Lower lobe of right lung (tissue), 2 donors: ENCODE measurements at regions not wholly inside any gene's neighbourhood (a gene's known extent, or its start where the extent isn't known, plus 50 kb on each side); places are given as distances from the start of the nearest gene placed in this dataset.
"Not testable (repeated sequence)": the region's sequence is repeated elsewhere in the genome, so short reads cannot be mapped to it uniquely, and the experiment has no call there.

ENCODE experiments used
- ATAC-seq, 2 donors: fragments of 200-7000 bp; cut with Tn5 transposase; one replicate each; pipeline ENCODE4 v1.9.1; 2020 to 2022; ENCODE audit warnings: mild to moderate bottlenecking in 2 of 2, moderate library complexity in 2 of 2
- DNase-seq: peaks from one replicate; pipeline ENCODE4 v3.0.0-alpha.2; 2020
- H3K27ac ChIP-seq: fragments of 200-600 bp; one replicate; pipeline ENCODE4 v1.8.0; 2022
- H3K27me3 ChIP-seq: fragments of 200-600 bp; one replicate; pipeline ENCODE4 v1.8.0; 2022; ENCODE audit warnings: low read depth
- H3K36me3 ChIP-seq: fragments of 200-600 bp; one replicate; pipeline ENCODE4 v1.8.0; 2022; ENCODE audit warnings: mild to moderate bottlenecking
- H3K4me1 ChIP-seq: fragments of 200-600 bp; one replicate; pipeline ENCODE4 v1.8.0; 2022
- H3K4me3 ChIP-seq: fragments of 200-600 bp; one replicate; pipeline ENCODE4 v1.8.0; 2022; ENCODE audit warnings: mild to moderate bottlenecking
- H3K9me3 ChIP-seq: fragments of 200-600 bp; one replicate; pipeline ENCODE4 v1.8.0; 2022
- CTCF ChIP-seq: fragments of 200-600 bp; IDR thresholded peaks from one replicate; pipeline ENCODE4 v1.8.0; 2022; ENCODE audit warnings: antibody characterized with exemption, mild to moderate bottlenecking
- intact Hi-C: fragments of 100-400 bp; cut with DNase I; formaldehyde crosslinking; loops from one replicate; pipeline ENCODE4 v1.11.0; 2022
- donor health status: DM: no; HTN: yes; CAD: no; lungs with severe emphysema.

GRCh38 chr7:149681274-149681673, 92.1 kb downstream of the ZNF467 start:
- DNase-seq (no peak), ATAC-seq (no peak)
- H3K9me3 ChIP-seq, result no peaks in the 10 kb centered on the region
- H3K27me3 ChIP-seq, result no peaks in the 10 kb centered on the region
- no peak for TF ChIP-seq CTCF
- no peaks in the 10 kb centered on the region for H3K36me3 ChIP-seq
- intact Hi-C loops, result no loop called here
- peaks cover 4% of the 10 kb centered on the region for H3K4me1 ChIP-seq
- no peak overlapping the region for H3K27ac ChIP-seq
- H3K4me3 ChIP-seq, result no peak overlapping the region

- no peaks in the 10 kb centered on the region for H3K27me3 ChIP-seq
- H3K9me3 ChIP-seq, result no peaks in the 10 kb centered on the region
- no peaks in the 10 kb centered on the region for H3K4me1 ChIP-seq
- H3K27ac ChIP-seq, result no peak overlapping the region
- H3K36me3 ChIP-seq, result no peaks in the 10 kb centered on the region
- no peak for ATAC-seq
- no peak for TF ChIP-seq CTCF
- no peak for DNase-seq
- no peak overlapping the region for H3K4me3 ChIP-seq
- intact Hi-C loops, result no loop called here
These were observed 92.9 kb downstream of the ZNF467 start for GRCh38 chr7:149680331-149681025.

GRCh38 chr7:149674728-149675385, 98.5 kb downstream of the ZNF467 start:
- intact Hi-C loops, H3K27ac ChIP-seq, H3K36me3 ChIP-seq, H3K4me1 ChIP-seq, DNase-seq, H3K27me3 ChIP-seq, H3K9me3 ChIP-seq, H3K4me3 ChIP-seq, ATAC-seq: not testable (repeated sequence)

GRCh38 chr7:149673006-149673405, 100.4 kb downstream of the ZNF467 start:
- DNase-seq, result no peak
- Histone ChIP-seq H3K36me3 (no peaks in the 10 kb centered on the region), H3K4me1 (peaks cover 6% of the 10 kb centered on the region), H3K4me3 (no peak overlapping the region), H3K27ac (no peak overlapping the region), H3K27me3 (peaks cover 3% of the 10 kb centered on the region), H3K9me3 (no peaks in the 10 kb centered on the region)
- ATAC-seq, result no peak
- intact Hi-C loops, result no loop called here
- no peak for TF ChIP-seq CTCF

- Histone ChIP-seq H3K9me3 (no peaks in the 10 kb centered on the region), H3K4me1 (peaks cover 6% of the 10 kb centered on the region), H3K27me3 (peaks cover 3% of the 10 kb centered on the region), H3K27ac (no peak overlapping the region), H3K36me3 (no peaks in the 10 kb centered on the region), H3K4me3 (no peak overlapping the region)
- intact Hi-C loops, result no loop called here
- ATAC-seq (no peak), DNase-seq (no peak)
- TF ChIP-seq CTCF, result no peak
These were observed 103.1 kb downstream of the ZNF467 start for GRCh38 chr7:149670288-149670687.

GRCh38 chr7:149669121-149669818, 104.1 kb downstream of the ZNF467 start:
- DNase-seq, result no peak
- Histone ChIP-seq H3K36me3 (no peaks in the 10 kb centered on the region), H3K4me1 (peaks cover 6% of the 10 kb centered on the region), H3K9me3 (no peaks in the 10 kb centered on the region), H3K27ac (no peak overlapping the region), H3K27me3 (peaks cover under 1% of the 10 kb centered on the region), H3K4me3 (no peak overlapping the region)
- TF ChIP-seq CTCF, result peak; percentile 32
- intact Hi-C loops, result no loop called here
- ATAC-seq, result no peak
